ENCODE measurements at regions not wholly inside any gene's neighbourhood (a gene's known extent, or its start where the extent isn't known, plus 50 kb on each side); places are given as distances from the start of the nearest gene placed in this dataset.

DNA sequence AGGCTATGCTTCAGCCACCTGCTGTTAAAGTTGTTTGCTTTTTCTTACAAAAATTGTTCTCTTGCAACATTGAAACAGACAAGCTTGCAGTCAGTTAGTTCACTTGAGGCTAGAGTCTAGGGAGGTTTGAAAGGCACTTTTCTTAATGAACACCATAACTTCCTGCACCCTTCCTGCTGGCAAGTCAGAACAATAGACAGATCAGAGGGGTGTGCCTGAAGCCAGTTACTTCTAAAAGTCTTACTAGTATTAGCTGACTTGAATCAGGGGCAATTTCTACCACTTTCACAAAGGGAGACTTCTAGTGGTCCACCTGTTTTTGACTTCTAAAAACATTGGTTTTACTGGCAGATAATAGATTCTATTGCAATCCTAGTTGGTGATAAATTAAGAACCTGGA is 367.4 kb upstream of the CDH20 start:
- in situ Hi-C loops (cut with HindIII; ENCODE audit: low pct_unique_long_range_greater_than_20kb, low sequenced_read_pairs): no loop called here
- CTCF ChIA-PET: no interaction called here

DNA sequence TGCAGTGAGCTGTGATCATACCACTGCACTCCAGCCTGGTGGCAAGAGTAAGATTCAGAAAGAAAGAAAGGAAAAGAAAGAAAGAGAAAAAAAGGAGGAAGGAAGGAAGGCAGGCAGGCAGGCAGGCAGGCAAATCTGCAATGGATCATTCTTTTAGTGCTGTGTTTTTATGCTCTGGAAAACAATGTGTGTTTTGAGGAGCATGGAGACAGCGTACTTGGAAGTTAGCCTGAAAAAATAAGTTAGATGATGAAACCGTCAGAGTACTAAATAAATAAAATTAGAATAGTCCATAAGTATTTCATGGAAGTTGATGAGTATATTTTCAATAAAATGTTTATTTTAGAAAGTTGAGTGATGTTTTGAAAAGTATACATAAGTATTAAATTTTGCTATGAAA is 366.4 kb upstream of the CDH20 start:
- Histone ChIP-seq H3K27ac (ENCODE audit: low read length) (no peak overlapping the region), H3K4me3 (ENCODE audit: low read depth in 2 of 2, low read length in 2 of 2) (no peak overlapping the region), H3K9me3 (ENCODE audit: control insufficient read depth, insufficient read depth, low read depth, low read length) (no peaks in the 10 kb centered on the region), H3K36me3 (ENCODE audit: control insufficient read depth, insufficient read depth, low read length) (no peaks in the 10 kb centered on the region), H3K4me1 (ENCODE audit: control insufficient read depth, insufficient read depth, low read length) (no peaks in the 10 kb centered on the region), H3K27me3 (ENCODE audit: control insufficient read depth, insufficient read depth, low read length) (no peaks in the 10 kb centered on the region)
- DNase-seq (ENCODE audit: low read depth, low spot score) (no peak), ATAC-seq (no peak)
- TF ChIP-seq TCF7L2 (IDR thresholded peaks at IDR 0.05; ENCODE audit: low read depth, low read length) (no peak), SIN3A (IDR thresholded peaks at IDR 0.05; ENCODE audit: borderline replicate concordance, insufficient read depth, low read depth, low read length) (no peak), POLR2AphosphoS5 (IDR thresholded peaks at IDR 0.05; ENCODE audit: low read depth, low read length) (no peak)
- TF ChIP-seq, protein P1, sequence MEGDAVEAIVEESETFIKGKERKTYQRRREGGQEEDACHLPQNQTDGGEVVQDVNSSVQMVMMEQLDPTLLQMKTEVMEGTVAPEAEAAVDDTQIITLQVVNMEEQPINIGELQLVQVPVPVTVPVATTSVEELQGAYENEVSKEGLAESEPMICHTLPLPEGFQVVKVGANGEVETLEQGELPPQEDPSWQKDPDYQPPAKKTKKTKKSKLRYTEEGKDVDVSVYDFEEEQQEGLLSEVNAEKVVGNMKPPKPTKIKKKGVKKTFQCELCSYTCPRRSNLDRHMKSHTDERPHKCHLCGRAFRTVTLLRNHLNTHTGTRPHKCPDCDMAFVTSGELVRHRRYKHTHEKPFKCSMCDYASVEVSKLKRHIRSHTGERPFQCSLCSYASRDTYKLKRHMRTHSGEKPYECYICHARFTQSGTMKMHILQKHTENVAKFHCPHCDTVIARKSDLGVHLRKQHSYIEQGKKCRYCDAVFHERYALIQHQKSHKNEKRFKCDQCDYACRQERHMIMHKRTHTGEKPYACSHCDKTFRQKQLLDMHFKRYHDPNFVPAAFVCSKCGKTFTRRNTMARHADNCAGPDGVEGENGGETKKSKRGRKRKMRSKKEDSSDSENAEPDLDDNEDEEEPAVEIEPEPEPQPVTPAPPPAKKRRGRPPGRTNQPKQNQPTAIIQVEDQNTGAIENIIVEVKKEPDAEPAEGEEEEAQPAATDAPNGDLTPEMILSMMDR (IDR thresholded peaks at IDR 0.05): no peak
- TF ChIP-seq, protein P2, sequence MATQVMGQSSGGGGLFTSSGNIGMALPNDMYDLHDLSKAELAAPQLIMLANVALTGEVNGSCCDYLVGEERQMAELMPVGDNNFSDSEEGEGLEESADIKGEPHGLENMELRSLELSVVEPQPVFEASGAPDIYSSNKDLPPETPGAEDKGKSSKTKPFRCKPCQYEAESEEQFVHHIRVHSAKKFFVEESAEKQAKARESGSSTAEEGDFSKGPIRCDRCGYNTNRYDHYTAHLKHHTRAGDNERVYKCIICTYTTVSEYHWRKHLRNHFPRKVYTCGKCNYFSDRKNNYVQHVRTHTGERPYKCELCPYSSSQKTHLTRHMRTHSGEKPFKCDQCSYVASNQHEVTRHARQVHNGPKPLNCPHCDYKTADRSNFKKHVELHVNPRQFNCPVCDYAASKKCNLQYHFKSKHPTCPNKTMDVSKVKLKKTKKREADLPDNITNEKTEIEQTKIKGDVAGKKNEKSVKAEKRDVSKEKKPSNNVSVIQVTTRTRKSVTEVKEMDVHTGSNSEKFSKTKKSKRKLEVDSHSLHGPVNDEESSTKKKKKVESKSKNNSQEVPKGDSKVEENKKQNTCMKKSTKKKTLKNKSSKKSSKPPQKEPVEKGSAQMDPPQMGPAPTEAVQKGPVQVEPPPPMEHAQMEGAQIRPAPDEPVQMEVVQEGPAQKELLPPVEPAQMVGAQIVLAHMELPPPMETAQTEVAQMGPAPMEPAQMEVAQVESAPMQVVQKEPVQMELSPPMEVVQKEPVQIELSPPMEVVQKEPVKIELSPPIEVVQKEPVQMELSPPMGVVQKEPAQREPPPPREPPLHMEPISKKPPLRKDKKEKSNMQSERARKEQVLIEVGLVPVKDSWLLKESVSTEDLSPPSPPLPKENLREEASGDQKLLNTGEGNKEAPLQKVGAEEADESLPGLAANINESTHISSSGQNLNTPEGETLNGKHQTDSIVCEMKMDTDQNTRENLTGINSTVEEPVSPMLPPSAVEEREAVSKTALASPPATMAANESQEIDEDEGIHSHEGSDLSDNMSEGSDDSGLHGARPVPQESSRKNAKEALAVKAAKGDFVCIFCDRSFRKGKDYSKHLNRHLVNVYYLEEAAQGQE (IDR thresholded peaks at IDR 0.05; ENCODE audit: insufficient read depth in 1 of 2, low read depth in 2 of 2, low read length in 1 of 2): no peak
- intact Hi-C loops (cut with micrococcal nuclease; ENCODE audit: unreplicated experiment) (no loop called here), in situ Hi-C loops (cut with HindIII; ENCODE audit: low pct_unique_long_range_greater_than_20kb, low sequenced_read_pairs) (no loop called here)
- BruUV-seq (replicated peaks): no TSS peak
- ChIA-PET POLR2A (no interaction called here), CTCF (no interaction called here)

More for the DNA sequence above, 367.4 kb upstream of the CDH20 start:
- no peaks in the 10 kb centered on the region for H3K36me3 ChIP-seq (ENCODE audit: control insufficient read depth, insufficient read depth, low read length)
- H3K27me3 ChIP-seq (ENCODE audit: control insufficient read depth, insufficient read depth, low read length): no peaks in the 10 kb centered on the region
- H3K27ac ChIP-seq (ENCODE audit: low read length): no peak overlapping the region
- H3K4me1 ChIP-seq (ENCODE audit: control insufficient read depth, insufficient read depth, low read length): no peaks in the 10 kb centered on the region
- no peak overlapping the region for H3K4me3 ChIP-seq (ENCODE audit: low read depth in 2 of 2, low read length in 2 of 2)
- no peak for ATAC-seq
- H3K9me3 ChIP-seq (ENCODE audit: control insufficient read depth, insufficient read depth, low read depth, low read length): no peaks in the 10 kb centered on the region
- POLR2A ChIA-PET: no interaction called here
- no peak for TF ChIP-seq SIN3A (IDR thresholded peaks at IDR 0.05; ENCODE audit: borderline replicate concordance, insufficient read depth, low read depth, low read length)
- TF ChIP-seq POLR2AphosphoS5 (IDR thresholded peaks at IDR 0.05; ENCODE audit: low read depth, low read length): no peak
- TF ChIP-seq TCF7L2 (IDR thresholded peaks at IDR 0.05; ENCODE audit: low read depth, low read length): no peak
- TF ChIP-seq, protein P1 (IDR thresholded peaks at IDR 0.05): no peak
- TF ChIP-seq, protein P2 (IDR thresholded peaks at IDR 0.05; ENCODE audit: insufficient read depth in 1 of 2, low read depth in 2 of 2, low read length in 1 of 2): no peak
- BruUV-seq (replicated peaks): no TSS peak
- DNase-seq (ENCODE audit: low read depth, low spot score): no peak
- intact Hi-C loops (cut with micrococcal nuclease; ENCODE audit: unreplicated experiment): no loop called here
